GM12801 (cell line): ENCODE measurements at regions not wholly inside any gene's neighbourhood (a gene's known extent, or its start where the extent isn't known, plus 50 kb on each side); places are given as distances from the start of the nearest gene placed in this dataset.

Experiments
- CTCF ChIP-seq: IDR thresholded peaks from one replicate; pipeline ENCODE4 v1.5.1; 2011; ENCODE audit warnings: control low read depth; ENCODE audit not compliant: insufficient read length; ENCODE audit errors: extremely low read depth

GRCh38 chr4:111334361-111334760 is 711.5 kb upstream of the PITX2 start:
- no peak for TF ChIP-seq CTCF

GRCh38 chr4:111359602-111360001 is 736.7 kb upstream of the PITX2 start:
- no peak for TF ChIP-seq CTCF

- no peak for TF ChIP-seq CTCF
Observed at GRCh38 chr4:111360906-111361305, 738.0 kb upstream of the PITX2 start.

GRCh38 chr4:111362941-111363361 is 740.1 kb upstream of the PITX2 start:
- no peak for TF ChIP-seq CTCF

- no peak for TF ChIP-seq CTCF
Observed at GRCh38 chr4:111388561-111388960, 756.7 kb upstream of the FAM241A start.

- TF ChIP-seq CTCF: no peak
Observed at GRCh38 chr4:111391829-111392228, 753.4 kb upstream of the FAM241A start.

- TF ChIP-seq CTCF: no peak
Observed at GRCh38 chr4:111393781-111394180, 751.5 kb upstream of the FAM241A start.

GRCh38 chr4:111398906-111399330 is 746.3 kb upstream of the FAM241A start:
- TF ChIP-seq CTCF: no peak
